K562 (cell line): ENCODE measurements at regions not wholly inside any gene's neighbourhood (a gene's known extent, or its start where the extent isn't known, plus 50 kb on each side); places are given as distances from the start of the nearest gene placed in this dataset.

ENCODE experiments used
- ATAC-seq: fragments of 200-7000 bp; cut with Tn5 transposase; 3 replicates; pipeline ENCODE4 v1.9.1; 2020; ENCODE audit warnings: moderate library complexity
- BruUV-seq: library from RNA; stranded (reverse); fragments of 400-500 nt; replicated peaks from 2 replicates; lab custom pipeline; 2021; lab: Mats Ljungman, UMichigan
- CTCF ChIA-PET: fragments of 300-600 bp; formaldehyde crosslinking; extraction: SDS; loops from one replicate; lab custom pipeline; 2021; ENCODE audit warnings: low intra/inter-chr PET ratio; lab: Yijun Ruan, JAX
- POLR2A ChIA-PET: fragments of 300-600, 350-650 bp; sonication (Branson Sonifier 250); formaldehyde crosslinking; extraction: SDS; loops from one replicate; lab custom pipeline; 2021; ENCODE audit warnings: antibody characterized with exemption, inconsistent platforms; lab: Yijun Ruan, JAX
- DNase-seq, 4 experiments: peaks; one replicate each; pipeline versions ENCODE4 v3.0.0 to v3.0.0-alpha.2; 2011 to 2018; ENCODE audit warnings: low spot score in 3 of 4, mixed read lengths in 3 of 4; ENCODE audit errors: extremely low read depth in 1 of 4
- FAIRE-seq: peaks from 2 replicates; lab custom pipeline; 2011; peaks lifted over from hg19 to GRCh38; lab: Jason Lieb, UNC
- H2AFZ ChIP-seq: 2 replicates; pipeline ENCODE4 v1.6.0; 2011; ENCODE audit warnings: low read depth, low read length, control low read depth, inconsistent platforms
- H3K27ac ChIP-seq: fragments of 200-600 bp; 3 replicates; pipeline ENCODE4 v1.8.0; 2011; ENCODE audit warnings: low read depth, mild to moderate bottlenecking, control low read depth, inconsistent platforms, low read length, moderate library complexity, mixed read lengths; ENCODE audit errors: extremely low read depth
- H3K27me3 ChIP-seq, 2 experiments: fragments of 300-600 bp in 1 of 2; 2 replicates in 1 of 2; 3 replicates in 1 of 2; pipeline versions ENCODE4 v1.6.0 to v1.8.0; 2011; ENCODE audit warnings: inconsistent platforms in 2 of 2, low read length in 2 of 2, mild to moderate bottlenecking in 1 of 2, mixed read lengths in 1 of 2, moderate library complexity in 1 of 2; ENCODE audit not compliant: control insufficient read depth in 2 of 2, insufficient read depth in 2 of 2
- H3K36me3 ChIP-seq: fragments of 300-600 bp; 3 replicates; pipeline ENCODE4 v1.8.0; 2011; ENCODE audit warnings: mild to moderate bottlenecking, low read length, inconsistent platforms; ENCODE audit not compliant: control insufficient read depth, insufficient read depth
- H3K4me1 ChIP-seq, 2 experiments: fragments of 200-600 bp in 1 of 2; replicated peaks in 1 of 2; 2 replicates in 1 of 2; 3 replicates in 1 of 2; pipeline versions ENCODE4 v1.5.1 to v1.8.0; 2011; ENCODE audit warnings: inconsistent platforms in 2 of 2, low read length in 2 of 2, mild to moderate bottlenecking in 1 of 2, mixed read lengths in 1 of 2, moderate library complexity in 1 of 2; ENCODE audit not compliant: control insufficient read depth in 2 of 2, insufficient read depth in 2 of 2
- H3K4me2 ChIP-seq: 2 replicates; pipeline ENCODE4 v1.6.1; 2011; ENCODE audit warnings: low read length, control low read depth, inconsistent platforms, mixed read lengths; ENCODE audit not compliant: insufficient read depth
- H3K4me3 ChIP-seq: fragments of 200-600 bp; sonication (generic), shearing (Covaris generic); 2 replicates; pipeline ENCODE4 v1.5.1; 2016; ENCODE audit warnings: control low read depth, inconsistent platforms
- H3K79me2 ChIP-seq: fragments of 200-600 bp; 3 replicates; pipeline ENCODE4 v1.8.0; 2011; ENCODE audit warnings: low read length, inconsistent platforms; ENCODE audit not compliant: control insufficient read depth, insufficient read depth
- H3K9ac ChIP-seq, 2 experiments: 2 replicates each; pipeline versions ENCODE4 v1.6.0 to v1.6.1; 2011; ENCODE audit warnings: low read depth in 2 of 2, low read length in 2 of 2, control low read depth in 1 of 2, inconsistent platforms in 1 of 2, mild to moderate bottlenecking in 1 of 2, mixed read lengths in 1 of 2; ENCODE audit not compliant: insufficient read depth in 1 of 2
- H3K9me1 ChIP-seq: one replicate; pipeline ENCODE4 v1.6.0; 2011; ENCODE audit warnings: inconsistent platforms, mild to moderate bottlenecking, low read length, moderate library complexity; ENCODE audit not compliant: control insufficient read depth, insufficient read depth
- H3K9me3 ChIP-seq: replicated peaks from 2 replicates; pipeline ENCODE4 v1.5.1; 2011; ENCODE audit warnings: low read depth, low read length, inconsistent platforms; ENCODE audit not compliant: control insufficient read depth, insufficient read depth
- H4K20me1 ChIP-seq: replicated peaks from 2 replicates; pipeline ENCODE4 v1.6.1; 2011; ENCODE audit warnings: low read length, inconsistent platforms, mixed read lengths; ENCODE audit not compliant: control insufficient read depth, insufficient read depth
- ASH1L ChIP-seq: fragments of 450-650 bp; IDR thresholded peaks from 2 replicates; pipeline ENCODE4 v1.6.1; 2018; ENCODE audit warnings: borderline replicate concordance, mild to moderate bottlenecking, low read depth; ENCODE audit not compliant: partially characterized antibody
- CBFA2T3 ChIP-seq: fragments of 450-650 bp; IDR thresholded peaks from 2 replicates; pipeline ENCODE4 v1.6.1; 2017
- EP300 ChIP-seq: IDR thresholded peaks from 2 replicates; pipeline ENCODE4 v1.6.1; 2012; ENCODE audit warnings: low read length, improper control_type of control experiment
- HEY1 ChIP-seq: fragments of 250-450 bp; sonication (Bioruptor Pico); IDR thresholded peaks from 2 replicates; pipeline ENCODE4 v1.5.0; 2020; ENCODE audit warnings: mild to moderate bottlenecking, moderate library complexity, borderline replicate concordance
- MAZ ChIP-seq, 2 experiments: fragments of 450-650 bp in 1 of 2; sonication (generic) in 1 of 2; formaldehyde crosslinking; IDR thresholded peaks in 1 of 2; conservative IDR thresholded peaks in 1 of 2; 2 replicates each; pipeline versions ENCODE4 v1.4.0 to v1.5.0; 2020; ENCODE audit warnings: mild to moderate bottlenecking in 1 of 2, missing genetic modification reagents in 1 of 2
- NFXL1 ChIP-seq: fragments of 450-650 bp; formaldehyde crosslinking; IDR thresholded peaks from 2 replicates; pipeline ENCODE4 v1.4.0; 2021; ENCODE audit warnings: mild to moderate bottlenecking
- PML ChIP-seq: IDR thresholded peaks from 2 replicates; pipeline ENCODE4 v1.6.1; 2012; ENCODE audit warnings: low read length, inconsistent platforms
- PRPF4 ChIP-seq: fragments of 200-400 bp; formaldehyde crosslinking; IDR thresholded peaks from one replicate; pipeline ENCODE4 v1.6.1; 2017; ENCODE audit warnings: low read length, low read depth, mild to moderate bottlenecking; ENCODE audit not compliant: insufficient read depth, poor library complexity, severe bottlenecking
- RBM39 ChIP-seq: fragments of 200-400 bp; formaldehyde crosslinking; optimal IDR thresholded peaks from 2 replicates; pipeline ENCODE3; 2018; ENCODE audit warnings: low read depth, low read length
- SRF ChIP-seq, 2 experiments: fragments of 250-450, 450-650 bp in 1 of 2; sonication (Bioruptor Pico) in 1 of 2; sonication (generic) in 1 of 2; formaldehyde crosslinking; IDR thresholded peaks; 2 replicates each; pipeline versions ENCODE4 v1.5.0 to v1.5.1; 2020 to 2022; ENCODE audit warnings: mild to moderate bottlenecking in 1 of 2, missing genetic modification reagents in 1 of 2
- ZNF41 ChIP-seq: fragments of 250-450 bp; sonication (Bioruptor Pico); conservative IDR thresholded peaks from 2 replicates; pipeline ENCODE4 v1.4.0; 2020; ENCODE audit warnings: mild to moderate bottlenecking
- in situ Hi-C: fragments of 300-500 bp; cut with MboI; formaldehyde crosslinking; loops from 4 replicates; pipeline ENCODE4 v1.15.0; 2018; ENCODE audit warnings: inconsistent platforms, mixed read lengths
- intact Hi-C: fragments of 100-400 bp; cut with micrococcal nuclease; formaldehyde crosslinking; loops from 2 replicates; pipeline ENCODE4 v1.14.2; 2022
- TF ChIP-seq, protein P1 (sequence below): sonication (generic); formaldehyde crosslinking; IDR thresholded peaks from 2 replicates; pipeline ENCODE4 v1.5.0; 2020; ENCODE audit warnings: missing genetic modification reagents
- TF ChIP-seq, protein P2 (sequence below): IDR thresholded peaks from 2 replicates; pipeline ENCODE4 v1.6.1; 2012; ENCODE audit warnings: low read depth, low read length, improper control_type of control experiment, borderline replicate concordance
- TF ChIP-seq, protein P3 (sequence below): sonication (generic); formaldehyde crosslinking; IDR thresholded peaks from 2 replicates; pipeline ENCODE4 v1.8.0; 2023; ENCODE audit warnings: missing genetic modification reagents, mild to moderate bottlenecking, borderline replicate concordance

DNA sequence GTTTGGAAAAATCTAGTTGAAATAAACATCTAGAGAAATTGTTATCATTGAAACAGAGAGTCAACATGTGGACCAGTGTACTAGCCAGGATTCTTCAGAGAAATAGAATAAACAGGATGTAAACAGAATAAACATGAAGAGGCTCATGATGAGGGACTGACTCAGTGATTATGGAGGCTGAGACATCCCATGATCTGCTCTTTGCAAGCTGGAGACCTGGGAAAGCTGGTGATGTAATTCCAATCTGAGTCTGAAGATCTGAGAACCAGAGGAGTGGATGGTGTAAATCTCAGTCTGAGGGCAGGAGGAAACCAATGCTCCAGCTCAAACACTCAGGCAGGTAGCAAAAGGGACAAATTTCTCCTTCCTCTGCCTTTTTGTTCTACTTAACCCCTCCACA lies 62.9 kb upstream of the FAM180A start:
- Histone ChIP-seq H3K4me2 (no peak overlapping the region), H3K36me3 (no peaks in the 10 kb centered on the region), H3K9me1 (no peaks in the 10 kb centered on the region), H2AFZ (no peak overlapping the region), H3K4me1 (no peaks in the 10 kb centered on the region), H3K9ac (no peak overlapping the region), H3K79me2 (no peaks in the 10 kb centered on the region), H3K27me3 (peaks cover 40 to 56% of the 10 kb centered on the region in 2 experiments; a peak in 4 of 5 replicates), H3K9me3 (no peaks in the 10 kb centered on the region), H4K20me1 (no peaks in the 10 kb centered on the region), H3K27ac (no peak overlapping the region), H3K4me3 (no peak overlapping the region)
- FAIRE-seq (no peak), DNase-seq (no peak), ATAC-seq (no peak)
- in situ Hi-C loops (loop anchor here (25.0 kb wide), 2 partner anchors 1051 to 1651 kb away; partner anchors contain the start of gene CHRM2), intact Hi-C loops (no loop called here)
- CTCF ChIA-PET: no interaction called here
- POLR2A ChIA-PET: interaction anchor here (0.7 kb wide), 2 partner anchors 9 to 1785 kb away, joined by 3 to 6 read pairs; no protein-coding TSS in a partner anchor
- no TSS peak for BruUV-seq
- TF ChIP-seq CBFA2T3 (no peak), MAZ (CRISPR knock-in tag; conservative IDR thresholded peaks at IDR 0.05 in 1 of 2, IDR thresholded peaks at IDR 0.05 in 1 of 2) (no peak), PML (no peak), ZNF41 (CRISPR knock-in tag) (no peak), PRPF4 (no peak), HEY1 (CRISPR knock-in tag) (no peak), RBM39 (no peak), ASH1L (no peak), NFXL1 (CRISPR knock-in tag) (no peak), SRF (CRISPR knock-in tag; IDR thresholded peaks at IDR 0.05) (no peak), EP300 (no peak)
- TF ChIP-seq, protein P1, sequence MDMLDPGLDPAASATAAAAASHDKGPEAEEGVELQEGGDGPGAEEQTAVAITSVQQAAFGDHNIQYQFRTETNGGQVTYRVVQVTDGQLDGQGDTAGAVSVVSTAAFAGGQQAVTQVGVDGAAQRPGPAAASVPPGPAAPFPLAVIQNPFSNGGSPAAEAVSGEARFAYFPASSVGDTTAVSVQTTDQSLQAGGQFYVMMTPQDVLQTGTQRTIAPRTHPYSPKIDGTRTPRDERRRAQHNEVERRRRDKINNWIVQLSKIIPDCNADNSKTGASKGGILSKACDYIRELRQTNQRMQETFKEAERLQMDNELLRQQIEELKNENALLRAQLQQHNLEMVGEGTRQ (CRISPR knock-in tag): no peak
- TF ChIP-seq, protein P2, sequence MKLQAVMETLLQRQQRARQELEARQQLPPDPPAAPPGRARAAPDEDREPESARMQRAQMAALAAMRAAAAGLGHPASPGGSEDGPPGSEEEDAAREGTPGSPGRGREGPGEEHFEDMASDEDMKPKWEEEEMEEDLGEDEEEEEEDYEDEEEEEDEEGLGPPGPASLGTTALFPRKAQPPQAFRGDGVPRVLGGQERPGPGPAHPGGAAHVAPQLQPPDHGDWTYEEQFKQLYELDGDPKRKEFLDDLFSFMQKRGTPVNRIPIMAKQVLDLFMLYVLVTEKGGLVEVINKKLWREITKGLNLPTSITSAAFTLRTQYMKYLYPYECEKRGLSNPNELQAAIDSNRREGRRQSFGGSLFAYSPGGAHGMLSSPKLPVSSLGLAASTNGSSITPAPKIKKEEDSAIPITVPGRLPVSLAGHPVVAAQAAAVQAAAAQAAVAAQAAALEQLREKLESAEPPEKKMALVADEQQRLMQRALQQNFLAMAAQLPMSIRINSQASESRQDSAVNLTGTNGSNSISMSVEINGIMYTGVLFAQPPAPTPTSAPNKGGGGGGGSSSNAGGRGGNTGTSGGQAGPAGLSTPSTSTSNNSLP: no peak
- TF ChIP-seq, protein P3, sequence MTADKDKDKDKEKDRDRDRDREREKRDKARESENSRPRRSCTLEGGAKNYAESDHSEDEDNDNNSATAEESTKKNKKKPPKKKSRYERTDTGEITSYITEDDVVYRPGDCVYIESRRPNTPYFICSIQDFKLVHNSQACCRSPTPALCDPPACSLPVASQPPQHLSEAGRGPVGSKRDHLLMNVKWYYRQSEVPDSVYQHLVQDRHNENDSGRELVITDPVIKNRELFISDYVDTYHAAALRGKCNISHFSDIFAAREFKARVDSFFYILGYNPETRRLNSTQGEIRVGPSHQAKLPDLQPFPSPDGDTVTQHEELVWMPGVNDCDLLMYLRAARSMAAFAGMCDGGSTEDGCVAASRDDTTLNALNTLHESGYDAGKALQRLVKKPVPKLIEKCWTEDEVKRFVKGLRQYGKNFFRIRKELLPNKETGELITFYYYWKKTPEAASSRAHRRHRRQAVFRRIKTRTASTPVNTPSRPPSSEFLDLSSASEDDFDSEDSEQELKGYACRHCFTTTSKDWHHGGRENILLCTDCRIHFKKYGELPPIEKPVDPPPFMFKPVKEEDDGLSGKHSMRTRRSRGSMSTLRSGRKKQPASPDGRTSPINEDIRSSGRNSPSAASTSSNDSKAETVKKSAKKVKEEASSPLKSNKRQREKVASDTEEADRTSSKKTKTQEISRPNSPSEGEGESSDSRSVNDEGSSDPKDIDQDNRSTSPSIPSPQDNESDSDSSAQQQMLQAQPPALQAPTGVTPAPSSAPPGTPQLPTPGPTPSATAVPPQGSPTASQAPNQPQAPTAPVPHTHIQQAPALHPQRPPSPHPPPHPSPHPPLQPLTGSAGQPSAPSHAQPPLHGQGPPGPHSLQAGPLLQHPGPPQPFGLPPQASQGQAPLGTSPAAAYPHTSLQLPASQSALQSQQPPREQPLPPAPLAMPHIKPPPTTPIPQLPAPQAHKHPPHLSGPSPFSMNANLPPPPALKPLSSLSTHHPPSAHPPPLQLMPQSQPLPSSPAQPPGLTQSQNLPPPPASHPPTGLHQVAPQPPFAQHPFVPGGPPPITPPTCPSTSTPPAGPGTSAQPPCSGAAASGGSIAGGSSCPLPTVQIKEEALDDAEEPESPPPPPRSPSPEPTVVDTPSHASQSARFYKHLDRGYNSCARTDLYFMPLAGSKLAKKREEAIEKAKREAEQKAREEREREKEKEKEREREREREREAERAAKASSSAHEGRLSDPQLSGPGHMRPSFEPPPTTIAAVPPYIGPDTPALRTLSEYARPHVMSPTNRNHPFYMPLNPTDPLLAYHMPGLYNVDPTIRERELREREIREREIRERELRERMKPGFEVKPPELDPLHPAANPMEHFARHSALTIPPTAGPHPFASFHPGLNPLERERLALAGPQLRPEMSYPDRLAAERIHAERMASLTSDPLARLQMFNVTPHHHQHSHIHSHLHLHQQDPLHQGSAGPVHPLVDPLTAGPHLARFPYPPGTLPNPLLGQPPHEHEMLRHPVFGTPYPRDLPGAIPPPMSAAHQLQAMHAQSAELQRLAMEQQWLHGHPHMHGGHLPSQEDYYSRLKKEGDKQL (CRISPR knock-in tag): no peak
